ENCODE measurements at regions not wholly inside any gene's neighbourhood (a gene's known extent, or its start where the extent isn't known, plus 50 kb on each side); places are given as distances from the start of the nearest gene placed in this dataset.
"Not testable (repeated sequence)": the region's sequence is repeated elsewhere in the genome, so short reads cannot be mapped to it uniquely, and the experiment has no call there.

GRCh38 chr20:12083269-12083668 is 165.6 kb downstream of the BTBD3 start:
- in situ Hi-C loops (cut with HindIII; ENCODE audit: low pct_ligation_motif_present, low sequenced_read_pairs), result no loop called here
- Histone ChIP-seq H3K27ac (no peak overlapping the region), H3K36me3 (replicated peaks) (no peaks in the 10 kb centered on the region), H3K4me3 (ENCODE audit: low read depth, low read length) (no peak overlapping the region), H3K27me3 (replicated peaks) (no peaks in the 10 kb centered on the region)
- TF ChIP-seq, protein P1, sequence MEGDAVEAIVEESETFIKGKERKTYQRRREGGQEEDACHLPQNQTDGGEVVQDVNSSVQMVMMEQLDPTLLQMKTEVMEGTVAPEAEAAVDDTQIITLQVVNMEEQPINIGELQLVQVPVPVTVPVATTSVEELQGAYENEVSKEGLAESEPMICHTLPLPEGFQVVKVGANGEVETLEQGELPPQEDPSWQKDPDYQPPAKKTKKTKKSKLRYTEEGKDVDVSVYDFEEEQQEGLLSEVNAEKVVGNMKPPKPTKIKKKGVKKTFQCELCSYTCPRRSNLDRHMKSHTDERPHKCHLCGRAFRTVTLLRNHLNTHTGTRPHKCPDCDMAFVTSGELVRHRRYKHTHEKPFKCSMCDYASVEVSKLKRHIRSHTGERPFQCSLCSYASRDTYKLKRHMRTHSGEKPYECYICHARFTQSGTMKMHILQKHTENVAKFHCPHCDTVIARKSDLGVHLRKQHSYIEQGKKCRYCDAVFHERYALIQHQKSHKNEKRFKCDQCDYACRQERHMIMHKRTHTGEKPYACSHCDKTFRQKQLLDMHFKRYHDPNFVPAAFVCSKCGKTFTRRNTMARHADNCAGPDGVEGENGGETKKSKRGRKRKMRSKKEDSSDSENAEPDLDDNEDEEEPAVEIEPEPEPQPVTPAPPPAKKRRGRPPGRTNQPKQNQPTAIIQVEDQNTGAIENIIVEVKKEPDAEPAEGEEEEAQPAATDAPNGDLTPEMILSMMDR (IDR thresholded peaks at IDR 0.05; ENCODE audit: low read depth, low read length, missing control alignments), result no peak
- DNase-seq, result no peak

DNA sequence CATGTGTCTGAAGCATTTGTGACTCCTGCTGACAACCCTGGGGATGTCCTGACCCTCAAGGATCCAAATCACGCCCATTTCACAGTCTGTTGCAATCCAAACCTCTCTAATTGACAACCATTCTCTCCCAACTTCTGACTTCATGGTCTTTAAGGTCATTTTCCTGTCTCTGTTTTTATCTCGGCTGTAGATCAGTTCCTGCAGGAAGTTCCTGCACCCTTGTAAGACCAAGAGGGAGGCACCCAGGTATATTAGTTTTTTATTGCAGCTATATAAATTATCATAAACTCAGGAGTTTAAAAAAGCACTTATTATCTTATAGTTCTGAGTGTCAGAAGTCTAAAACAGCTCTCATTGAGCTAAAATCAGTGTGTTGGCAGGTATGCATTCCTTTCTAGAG is 166.8 kb downstream of the BTBD3 start:
- DNase-seq, result no peak
- no peak overlapping the region for H3K4me3 ChIP-seq (ENCODE audit: low read depth, low read length)
- in situ Hi-C loops (cut with HindIII; ENCODE audit: low pct_ligation_motif_present, low sequenced_read_pairs), result no loop called here
- TF ChIP-seq, protein P1 (IDR thresholded peaks at IDR 0.05; ENCODE audit: low read depth, low read length, missing control alignments), result no peak
- H3K27me3 ChIP-seq (replicated peaks), result no peaks in the 10 kb centered on the region
- H3K27ac ChIP-seq, result no peak overlapping the region
- no peaks in the 10 kb centered on the region for H3K36me3 ChIP-seq (replicated peaks)

- DNase-seq, result peak; percentile 8
Measured at GRCh38 chr20:12086359-12086758, 168.7 kb downstream of the BTBD3 start.

GRCh38 chr20:12090920-12091319 is 173.2 kb downstream of the BTBD3 start:
- DNase-seq, result no peak
- H3K4me3 ChIP-seq (ENCODE audit: low read depth, low read length), result no peak overlapping the region
- in situ Hi-C loops (cut with HindIII; ENCODE audit: low pct_ligation_motif_present, low sequenced_read_pairs), result no loop called here
- H3K27me3 ChIP-seq (replicated peaks), result no peaks in the 10 kb centered on the region
- TF ChIP-seq, protein P1 (IDR thresholded peaks at IDR 0.05; ENCODE audit: low read depth, low read length, missing control alignments), result no peak
- H3K27ac ChIP-seq, result no peak overlapping the region
- H3K36me3 ChIP-seq (replicated peaks), result no peaks in the 10 kb centered on the region

More at GRCh38 chr20:12086359-12086758, 168.7 kb downstream of the BTBD3 start:
- in situ Hi-C loops (cut with HindIII; ENCODE audit: low pct_ligation_motif_present, low sequenced_read_pairs), result no loop called here
- TF ChIP-seq, protein P1 (IDR thresholded peaks at IDR 0.05; ENCODE audit: low read depth, low read length, missing control alignments), result no peak
- Histone ChIP-seq H3K27ac (no peak overlapping the region), H3K4me3 (ENCODE audit: low read depth, low read length) (no peak overlapping the region), H3K36me3 (replicated peaks) (no peaks in the 10 kb centered on the region), H3K27me3 (replicated peaks) (no peaks in the 10 kb centered on the region)

DNA sequence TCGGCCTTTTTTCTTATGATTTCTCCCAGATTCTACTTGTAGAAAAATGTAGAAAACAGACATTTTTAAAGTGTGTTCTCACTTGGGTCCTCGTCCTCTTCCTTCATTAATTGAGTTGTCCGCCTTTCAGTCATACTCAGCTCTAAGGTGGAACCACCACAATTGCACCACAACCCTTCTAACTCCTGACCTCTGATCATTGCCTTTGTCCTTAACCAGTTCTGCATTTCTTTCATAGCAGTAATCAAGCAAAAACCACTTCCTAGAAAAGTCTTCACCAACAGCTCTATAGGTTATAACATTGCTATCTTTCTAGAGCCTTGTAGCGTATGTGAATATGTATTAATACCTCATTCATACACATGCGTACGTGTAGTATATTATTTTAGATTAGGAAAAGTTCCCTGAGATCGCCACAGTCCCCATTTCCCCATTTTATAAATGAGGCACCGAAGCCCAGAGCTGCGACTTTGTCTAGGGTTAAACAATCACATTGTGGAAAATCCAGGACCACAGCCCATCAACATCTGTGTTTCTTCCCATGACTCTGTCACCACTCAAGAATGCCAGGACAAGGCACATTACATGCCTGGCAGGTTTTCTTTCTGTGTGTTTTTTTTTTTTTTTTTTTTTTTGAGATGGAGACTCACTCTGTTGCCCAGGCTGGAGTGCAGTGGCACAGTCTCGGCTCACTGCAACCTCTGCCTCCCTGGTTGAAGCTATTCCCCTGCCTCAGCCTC is 175.5 kb downstream of the BTBD3 start:
- in situ Hi-C loops (cut with HindIII; ENCODE audit: low pct_ligation_motif_present, low sequenced_read_pairs), result no loop called here
- no peaks in the 10 kb centered on the region for H3K27me3 ChIP-seq (replicated peaks)
- H3K4me3 ChIP-seq (ENCODE audit: low read depth, low read length), result no peak overlapping the region
- no peak for DNase-seq
- TF ChIP-seq, protein P1 (IDR thresholded peaks at IDR 0.05; ENCODE audit: low read depth, low read length, missing control alignments), result no peak
- H3K36me3 ChIP-seq (replicated peaks), result no peaks in the 10 kb centered on the region
- no peak overlapping the region for H3K27ac ChIP-seq

GRCh38 chr20:12093797-12094190 is 176.1 kb downstream of the BTBD3 start:
- H3K27ac ChIP-seq; H3K36me3 ChIP-seq (replicated peaks); in situ Hi-C loops (cut with HindIII; ENCODE audit: low pct_ligation_motif_present, low sequenced_read_pairs); H3K27me3 ChIP-seq (replicated peaks); H3K4me3 ChIP-seq (ENCODE audit: low read depth, low read length); DNase-seq: not testable (repeated sequence)

Measured in brain microvascular endothelial cell (primary cell).